ENCODE measurements at regions not wholly inside any gene's neighbourhood (a gene's known extent, or its start where the extent isn't known, plus 50 kb on each side); places are given as distances from the start of the nearest gene placed in this dataset.

DNA sequence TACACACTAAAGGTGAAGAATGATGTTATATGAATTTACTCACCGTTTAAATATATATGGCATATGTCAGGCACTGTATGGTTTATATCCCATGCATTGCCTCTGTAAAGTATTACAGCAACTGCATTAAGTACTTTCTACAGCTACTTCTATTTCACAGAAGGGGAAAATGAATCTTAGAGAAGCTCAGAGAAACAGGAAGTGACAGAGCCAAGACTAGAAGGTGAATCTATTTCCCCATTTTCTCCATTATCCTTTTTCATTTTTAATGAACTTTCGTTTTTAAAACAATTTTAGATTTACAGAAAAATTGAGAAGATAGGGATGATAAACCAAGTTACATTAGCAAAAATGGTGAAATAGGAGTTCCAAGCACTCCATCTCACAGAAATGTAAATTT, 863.3 kb downstream of the UQCRFS1 start:
- TF ChIP-seq, protein P1, sequence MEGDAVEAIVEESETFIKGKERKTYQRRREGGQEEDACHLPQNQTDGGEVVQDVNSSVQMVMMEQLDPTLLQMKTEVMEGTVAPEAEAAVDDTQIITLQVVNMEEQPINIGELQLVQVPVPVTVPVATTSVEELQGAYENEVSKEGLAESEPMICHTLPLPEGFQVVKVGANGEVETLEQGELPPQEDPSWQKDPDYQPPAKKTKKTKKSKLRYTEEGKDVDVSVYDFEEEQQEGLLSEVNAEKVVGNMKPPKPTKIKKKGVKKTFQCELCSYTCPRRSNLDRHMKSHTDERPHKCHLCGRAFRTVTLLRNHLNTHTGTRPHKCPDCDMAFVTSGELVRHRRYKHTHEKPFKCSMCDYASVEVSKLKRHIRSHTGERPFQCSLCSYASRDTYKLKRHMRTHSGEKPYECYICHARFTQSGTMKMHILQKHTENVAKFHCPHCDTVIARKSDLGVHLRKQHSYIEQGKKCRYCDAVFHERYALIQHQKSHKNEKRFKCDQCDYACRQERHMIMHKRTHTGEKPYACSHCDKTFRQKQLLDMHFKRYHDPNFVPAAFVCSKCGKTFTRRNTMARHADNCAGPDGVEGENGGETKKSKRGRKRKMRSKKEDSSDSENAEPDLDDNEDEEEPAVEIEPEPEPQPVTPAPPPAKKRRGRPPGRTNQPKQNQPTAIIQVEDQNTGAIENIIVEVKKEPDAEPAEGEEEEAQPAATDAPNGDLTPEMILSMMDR (IDR thresholded peaks at IDR 0.05) = no peak
- no peak for TF ChIP-seq POLR2A (IDR thresholded peaks at IDR 0.05)
